K562 (cell line): ENCODE measurements at regions not wholly inside any gene's neighbourhood (a gene's known extent, or its start where the extent isn't known, plus 50 kb on each side); places are given as distances from the start of the nearest gene placed in this dataset.

ENCODE experiments used
- ATAC-seq: fragments of 200-7000 bp; cut with Tn5 transposase; 3 replicates; pipeline ENCODE4 v1.9.1; 2020; ENCODE audit warnings: moderate library complexity
- BruUV-seq: library from RNA; stranded (reverse); fragments of 400-500 nt; replicated peaks from 2 replicates; lab custom pipeline; 2021; lab: Mats Ljungman, UMichigan
- CTCF ChIA-PET: fragments of 300-600 bp; formaldehyde crosslinking; extraction: SDS; loops from one replicate; lab custom pipeline; 2021; ENCODE audit warnings: low intra/inter-chr PET ratio; lab: Yijun Ruan, JAX
- POLR2A ChIA-PET: fragments of 300-600, 350-650 bp; sonication (Branson Sonifier 250); formaldehyde crosslinking; extraction: SDS; loops from one replicate; lab custom pipeline; 2021; ENCODE audit warnings: antibody characterized with exemption, inconsistent platforms; lab: Yijun Ruan, JAX
- DNase-seq, 4 experiments: peaks; one replicate each; pipeline versions ENCODE4 v3.0.0 to v3.0.0-alpha.2; 2011 to 2018; ENCODE audit warnings: low spot score in 3 of 4, mixed read lengths in 3 of 4; ENCODE audit errors: extremely low read depth in 1 of 4
- FAIRE-seq: peaks from 2 replicates; lab custom pipeline; 2011; peaks lifted over from hg19 to GRCh38; lab: Jason Lieb, UNC
- H2AFZ ChIP-seq: 2 replicates; pipeline ENCODE4 v1.6.0; 2011; ENCODE audit warnings: low read depth, low read length, control low read depth, inconsistent platforms
- H3K27ac ChIP-seq: fragments of 200-600 bp; 3 replicates; pipeline ENCODE4 v1.8.0; 2011; ENCODE audit warnings: low read depth, mild to moderate bottlenecking, control low read depth, inconsistent platforms, low read length, moderate library complexity, mixed read lengths; ENCODE audit errors: extremely low read depth
- H3K27me3 ChIP-seq, 2 experiments: fragments of 300-600 bp in 1 of 2; 2 replicates in 1 of 2; 3 replicates in 1 of 2; pipeline versions ENCODE4 v1.6.0 to v1.8.0; 2011; ENCODE audit warnings: inconsistent platforms in 2 of 2, low read length in 2 of 2, mild to moderate bottlenecking in 1 of 2, mixed read lengths in 1 of 2, moderate library complexity in 1 of 2; ENCODE audit not compliant: control insufficient read depth in 2 of 2, insufficient read depth in 2 of 2
- H3K36me3 ChIP-seq: fragments of 300-600 bp; 3 replicates; pipeline ENCODE4 v1.8.0; 2011; ENCODE audit warnings: mild to moderate bottlenecking, low read length, inconsistent platforms; ENCODE audit not compliant: control insufficient read depth, insufficient read depth
- H3K4me1 ChIP-seq, 2 experiments: fragments of 200-600 bp in 1 of 2; replicated peaks in 1 of 2; 2 replicates in 1 of 2; 3 replicates in 1 of 2; pipeline versions ENCODE4 v1.5.1 to v1.8.0; 2011; ENCODE audit warnings: inconsistent platforms in 2 of 2, low read length in 2 of 2, mild to moderate bottlenecking in 1 of 2, mixed read lengths in 1 of 2, moderate library complexity in 1 of 2; ENCODE audit not compliant: control insufficient read depth in 2 of 2, insufficient read depth in 2 of 2
- H3K4me2 ChIP-seq: 2 replicates; pipeline ENCODE4 v1.6.1; 2011; ENCODE audit warnings: low read length, control low read depth, inconsistent platforms, mixed read lengths; ENCODE audit not compliant: insufficient read depth
- H3K4me3 ChIP-seq: fragments of 200-600 bp; sonication (generic), shearing (Covaris generic); 2 replicates; pipeline ENCODE4 v1.5.1; 2016; ENCODE audit warnings: control low read depth, inconsistent platforms
- H3K79me2 ChIP-seq: fragments of 200-600 bp; 3 replicates; pipeline ENCODE4 v1.8.0; 2011; ENCODE audit warnings: low read length, inconsistent platforms; ENCODE audit not compliant: control insufficient read depth, insufficient read depth
- H3K9ac ChIP-seq, 2 experiments: 2 replicates each; pipeline versions ENCODE4 v1.6.0 to v1.6.1; 2011; ENCODE audit warnings: low read depth in 2 of 2, low read length in 2 of 2, control low read depth in 1 of 2, inconsistent platforms in 1 of 2, mild to moderate bottlenecking in 1 of 2, mixed read lengths in 1 of 2; ENCODE audit not compliant: insufficient read depth in 1 of 2
- H3K9me1 ChIP-seq: one replicate; pipeline ENCODE4 v1.6.0; 2011; ENCODE audit warnings: inconsistent platforms, mild to moderate bottlenecking, low read length, moderate library complexity; ENCODE audit not compliant: control insufficient read depth, insufficient read depth
- H3K9me3 ChIP-seq: replicated peaks from 2 replicates; pipeline ENCODE4 v1.5.1; 2011; ENCODE audit warnings: low read depth, low read length, inconsistent platforms; ENCODE audit not compliant: control insufficient read depth, insufficient read depth
- H4K20me1 ChIP-seq: replicated peaks from 2 replicates; pipeline ENCODE4 v1.6.1; 2011; ENCODE audit warnings: low read length, inconsistent platforms, mixed read lengths; ENCODE audit not compliant: control insufficient read depth, insufficient read depth
- CSDE1 ChIP-seq, 2 experiments: fragments of 450-650 bp; IDR thresholded peaks; 2 replicates each; pipeline ENCODE4 v1.6.1; 2016; ENCODE audit warnings: mild to moderate bottlenecking in 1 of 2
- FOXA3 ChIP-seq, 2 experiments: fragments of 450-650 bp in 1 of 2; sonication (generic) in 1 of 2; formaldehyde crosslinking; IDR thresholded peaks in 1 of 2; conservative IDR thresholded peaks in 1 of 2; 2 replicates each; pipeline versions ENCODE4 v1.4.0 to v1.8.0; 2020 to 2022; ENCODE audit warnings: mild to moderate bottlenecking in 2 of 2, missing genetic modification reagents in 1 of 2
- FOXP1 ChIP-seq: sonication (generic); formaldehyde crosslinking; IDR thresholded peaks from 2 replicates; pipeline ENCODE4 v1.8.0; 2022; ENCODE audit warnings: mild to moderate bottlenecking, missing genetic modification reagents
- GATAD2B ChIP-seq: fragments of 450-650 bp; IDR thresholded peaks from 2 replicates; pipeline ENCODE4 v1.6.1; 2017; ENCODE audit warnings: mild to moderate bottlenecking, borderline replicate concordance
- HNRNPL ChIP-seq: fragments of 200-400 bp; formaldehyde crosslinking; IDR thresholded peaks from 2 replicates; pipeline ENCODE4 v1.6.1; 2017; ENCODE audit warnings: low read depth, mild to moderate bottlenecking, low read length
- KLF6 ChIP-seq: fragments of 250-450 bp; sonication (Bioruptor Pico); IDR thresholded peaks from 2 replicates; pipeline ENCODE4 v1.4.0; 2020; ENCODE audit warnings: mild to moderate bottlenecking, moderate library complexity, borderline replicate concordance
- MECOM ChIP-seq: fragments of 250-450 bp; sonication (Bioruptor Pico); IDR thresholded peaks from 2 replicates; pipeline ENCODE4 v1.8.0; 2022; ENCODE audit warnings: inconsistent platforms
- MTA2 ChIP-seq: fragments of 450-650 bp; IDR thresholded peaks from 2 replicates; pipeline ENCODE4 v1.6.1; 2016; ENCODE audit warnings: low read depth
- MYNN ChIP-seq, 2 experiments: sonication (generic); formaldehyde crosslinking in 1 of 2; IDR thresholded peaks; 2 replicates each; pipeline versions ENCODE4 v1.5.0 to v1.6.1; 2016 to 2020; ENCODE audit warnings: antibody characterized with exemption in 1 of 2, missing genetic modification reagents in 1 of 2
- NBN ChIP-seq: fragments of 450-650 bp; IDR thresholded peaks from 2 replicates; pipeline ENCODE4 v1.6.1; 2016; ENCODE audit warnings: low read depth, mild to moderate bottlenecking
- SIX5 ChIP-seq, 2 experiments: IDR thresholded peaks; 2 replicates each; pipeline ENCODE4 v1.6.1; 2011; ENCODE audit warnings: low read length in 2 of 2, borderline replicate concordance in 1 of 2, low read depth in 1 of 2, mild to moderate bottlenecking in 1 of 2, moderate library complexity in 1 of 2; ENCODE audit not compliant: insufficient read depth in 1 of 2
- SLC30A9 ChIP-seq: fragments of 250-450 bp; sonication (Bioruptor Pico); IDR thresholded peaks from 2 replicates; pipeline ENCODE4 v1.8.0; 2022; ENCODE audit warnings: mild to moderate bottlenecking, moderate library complexity
- THRAP3 ChIP-seq: fragments of 450-650 bp; IDR thresholded peaks from 2 replicates; pipeline ENCODE4 v1.6.1; 2016; ENCODE audit warnings: mild to moderate bottlenecking, inconsistent platforms, borderline replicate concordance
- YY1 ChIP-seq, 3 experiments: IDR thresholded peaks; 2 replicates each; pipeline ENCODE4 v1.6.1; 2011; ENCODE audit warnings: low read length in 2 of 3, mild to moderate bottlenecking in 2 of 3, moderate library complexity in 2 of 3, borderline replicate concordance in 1 of 3, control low read depth in 1 of 3, low read depth in 1 of 3; ENCODE audit not compliant: insufficient read depth in 3 of 3, insufficient replicate concordance in 2 of 3, control insufficient read depth in 1 of 3, insufficient read length in 1 of 3; ENCODE audit errors: extremely low read depth in 1 of 3
- ZBTB26 ChIP-seq: fragments of 450-650 bp; formaldehyde crosslinking; IDR thresholded peaks from 2 replicates; pipeline ENCODE4 v1.4.0; 2022; ENCODE audit warnings: missing genetic modification characterization
- ZFX ChIP-seq: sonication (generic); formaldehyde crosslinking; IDR thresholded peaks from 2 replicates; pipeline ENCODE4 v1.8.0; 2022; ENCODE audit warnings: mild to moderate bottlenecking, missing genetic modification reagents, moderate library complexity
- ZNF239 ChIP-seq: fragments of 250-450 bp; sonication (Bioruptor Pico); IDR thresholded peaks from 2 replicates; pipeline ENCODE4 v1.4.0; 2020; ENCODE audit warnings: mild to moderate bottlenecking
- ZNF253 ChIP-seq: fragments of 250-450 bp; sonication (Bioruptor Pico); conservative IDR thresholded peaks from 2 replicates; pipeline ENCODE4 v1.6.1; 2021; ENCODE audit warnings: mild to moderate bottlenecking
- ZNF311 ChIP-seq: fragments of 250-450 bp; sonication (Bioruptor Pico); IDR thresholded peaks from 2 replicates; pipeline ENCODE4 v1.4.0; 2020; ENCODE audit warnings: mild to moderate bottlenecking, moderate library complexity
- WGBS: fragments of 100-300 bp; shearing (Covaris generic); methylation state at CpG from one replicate; pipeline ENCODE4 v1.1.6; 2016; ENCODE audit warnings: low coverage, mixed read lengths; ENCODE audit not compliant: insufficient coverage; ENCODE audit errors: missing lambda C conversion rate; 5-methylcytosine and 5-hydroxymethylcytosine counted together
- in situ Hi-C: fragments of 300-500 bp; cut with MboI; formaldehyde crosslinking; loops from 4 replicates; pipeline ENCODE4 v1.15.0; 2018; ENCODE audit warnings: inconsistent platforms, mixed read lengths
- intact Hi-C: fragments of 100-400 bp; cut with micrococcal nuclease; formaldehyde crosslinking; loops from 2 replicates; pipeline ENCODE4 v1.14.2; 2022
- TF ChIP-seq, protein P1 (sequence below): fragments of 250-450 bp; sonication (Bioruptor Pico); IDR thresholded peaks from 2 replicates; pipeline ENCODE4 v1.5.0; 2020; ENCODE audit warnings: mild to moderate bottlenecking

DNA sequence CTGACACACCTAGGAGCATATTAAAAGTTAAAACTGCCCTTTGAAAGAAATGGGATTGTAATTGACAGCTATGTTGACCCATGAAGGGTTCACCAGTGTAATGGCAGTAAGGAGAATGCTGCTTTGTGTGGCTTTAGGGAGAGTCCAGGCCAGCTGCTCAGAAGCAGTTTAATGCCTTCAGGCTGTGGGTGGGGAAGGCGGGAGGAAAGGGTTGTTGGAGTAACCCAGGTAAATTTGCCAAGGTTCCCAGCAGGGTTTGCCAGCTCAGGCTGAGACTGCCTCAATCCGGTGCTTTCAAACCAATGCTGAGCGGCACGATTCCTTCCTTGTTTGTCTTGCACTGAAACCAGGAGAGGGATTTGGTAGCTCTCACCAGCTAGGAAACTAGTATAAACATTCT is 637.2 kb downstream of the INHBA start (continued):
- TF ChIP-seq SIX5 (IDR thresholded peaks at IDR 0.05; ENCODE audit: borderline replicate concordance in 1 of 2, insufficient read depth in 1 of 2, low read depth in 1 of 2, low read length in 2 of 2), result no peak
- no peak for TF ChIP-seq THRAP3
- TF ChIP-seq NBN, result no peak
- TF ChIP-seq MYNN (IDR thresholded peaks at IDR 0.05), result no peak
- TF ChIP-seq MYNN (CRISPR knock-in tag; IDR thresholded peaks at IDR 0.05), result no peak
- TF ChIP-seq KLF6 (CRISPR knock-in tag), result no peak
- TF ChIP-seq HNRNPL, result no peak
- TF ChIP-seq MECOM, result no peak
- no peak for TF ChIP-seq SLC30A9
- TF ChIP-seq ZBTB26 (CRISPR knock-in tag), result no peak
- no peak for TF ChIP-seq ZFX (CRISPR knock-in tag)

GRCh38 chr7:41063116-41063515 is 639.8 kb downstream of the INHBA start:
- intact Hi-C loops, result no loop called here
- Histone ChIP-seq H3K79me2 (no peaks in the 10 kb centered on the region), H3K27me3 (no peaks in the 10 kb centered on the region), H3K9ac (no peak overlapping the region), H3K4me3 (no peak overlapping the region), H3K9me3 (no peaks in the 10 kb centered on the region), H3K27ac (no peak overlapping the region), H2AFZ (no peak overlapping the region), H3K4me2 (no peak overlapping the region), H3K36me3 (no peaks in the 10 kb centered on the region), H3K4me1 (no peaks in the 10 kb centered on the region), H4K20me1 (no peaks in the 10 kb centered on the region), H3K9me1 (no peaks in the 10 kb centered on the region)
- ChIA-PET POLR2A (no interaction called here), CTCF (no interaction called here)
- ATAC-seq (no peak), FAIRE-seq (no peak), DNase-seq (no peak)
- in situ Hi-C loops, result no loop called here
- no TSS peak for BruUV-seq
- 3% methylated on average over 4 of the region's 4 CpGs for WGBS
- no peak for TF ChIP-seq YY1 (IDR thresholded peaks at IDR 0.05; ENCODE audit: borderline replicate concordance in 1 of 3, control insufficient read depth in 1 of 3, extremely low read depth in 1 of 3, insufficient read depth in 3 of 3, insufficient read length in 1 of 3, insufficient replicate concordance in 2 of 3, low read depth in 1 of 3, low read length in 2 of 3)
- TF ChIP-seq ZBTB26 (CRISPR knock-in tag), result no peak
- TF ChIP-seq ZNF239 (CRISPR knock-in tag), result no peak
- TF ChIP-seq GATAD2B, result no peak
- no peak for TF ChIP-seq FOXA3 (CRISPR knock-in tag; conservative IDR thresholded peaks at IDR 0.05 in 1 of 2, IDR thresholded peaks at IDR 0.05 in 1 of 2)
- TF ChIP-seq FOXP1 (CRISPR knock-in tag), result no peak
- no peak for TF ChIP-seq ZNF311
- no peak for TF ChIP-seq MTA2
- TF ChIP-seq, protein P1, sequence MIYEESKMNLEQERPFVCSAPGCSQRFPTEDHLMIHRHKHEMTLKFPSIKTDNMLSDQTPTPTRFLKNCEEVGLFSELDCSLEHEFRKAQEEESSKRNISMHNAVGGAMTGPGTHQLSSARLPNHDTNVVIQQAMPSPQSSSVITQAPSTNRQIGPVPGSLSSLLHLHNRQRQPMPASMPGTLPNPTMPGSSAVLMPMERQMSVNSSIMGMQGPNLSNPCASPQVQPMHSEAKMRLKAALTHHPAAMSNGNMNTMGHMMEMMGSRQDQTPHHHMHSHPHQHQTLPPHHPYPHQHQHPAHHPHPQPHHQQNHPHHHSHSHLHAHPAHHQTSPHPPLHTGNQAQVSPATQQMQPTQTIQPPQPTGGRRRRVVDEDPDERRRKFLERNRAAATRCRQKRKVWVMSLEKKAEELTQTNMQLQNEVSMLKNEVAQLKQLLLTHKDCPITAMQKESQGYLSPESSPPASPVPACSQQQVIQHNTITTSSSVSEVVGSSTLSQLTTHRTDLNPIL (CRISPR knock-in tag), result no peak
- no peak for TF ChIP-seq CSDE1 (IDR thresholded peaks at IDR 0.05)
- no peak for TF ChIP-seq ZNF253 (CRISPR knock-in tag)
